Tibial nerve (tissue), 4 donors: ENCODE measurements at regions not wholly inside any gene's neighbourhood (a gene's known extent, or its start where the extent isn't known, plus 50 kb on each side); places are given as distances from the start of the nearest gene placed in this dataset.

Experiments used
- CTCF ChIP-seq, 5 experiments: fragments of 200-600 bp in 3 of 5; fragments of 450-650 bp in 2 of 5; sonication (generic) in 3 of 5; IDR thresholded peaks; one replicate each; pipeline ENCODE4 v1.5.1; 2016 to 2019; ENCODE audit warnings: antibody characterized with exemption in 5 of 5, mild to moderate bottlenecking in 3 of 5, moderate library complexity in 2 of 5
- EP300 ChIP-seq, 2 donors: sonication (generic); formaldehyde crosslinking; IDR thresholded peaks; one replicate each; pipeline ENCODE4 v1.6.1; 2017; ENCODE audit warnings: antibody characterized with exemption in 2 of 2, mild to moderate bottlenecking in 1 of 2
- POLR2A ChIP-seq, 2 donors: fragments of 450-650 bp; IDR thresholded peaks; one replicate each; pipeline ENCODE4 v1.6.1; 2017; ENCODE audit warnings: antibody characterized with exemption in 2 of 2, mild to moderate bottlenecking in 2 of 2, moderate library complexity in 2 of 2

DNA sequence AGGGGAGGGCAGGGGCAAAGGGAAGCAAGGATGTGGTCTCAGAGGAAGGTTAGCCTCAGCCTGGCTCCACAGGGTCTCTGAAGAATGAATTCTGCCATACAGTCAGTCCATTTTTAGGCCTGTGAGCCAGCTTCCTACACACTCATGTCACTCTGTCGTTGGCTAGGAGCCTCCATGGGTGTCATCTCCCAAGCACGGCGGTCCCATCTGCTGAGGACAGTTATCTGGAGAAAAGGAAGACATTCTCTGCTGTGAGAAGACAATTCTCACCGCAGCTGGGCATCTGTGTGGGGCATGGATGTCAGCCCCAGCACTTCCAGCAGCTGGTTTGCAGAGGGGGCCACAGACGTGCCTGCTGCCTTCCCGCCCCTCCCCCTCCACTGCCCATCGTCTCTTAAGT, 167.6 kb downstream of the LINC00237 start:
- TF ChIP-seq CTCF (IDR thresholded peaks at IDR 0.05), result no peak
- no peak for TF ChIP-seq POLR2A (IDR thresholded peaks at IDR 0.05)
- no peak for TF ChIP-seq EP300 (IDR thresholded peaks at IDR 0.05)
